Psoas muscle (tissue), 7 donors: ENCODE measurements at regions not wholly inside any gene's neighbourhood (a gene's known extent, or its start where the extent isn't known, plus 50 kb on each side); places are given as distances from the start of the nearest gene placed in this dataset.
"Not testable (repeated sequence)": the region's sequence is repeated elsewhere in the genome, so short reads cannot be mapped to it uniquely, and the experiment has no call there.

Experiments
- ATAC-seq, 4 donors: fragments of 200-7000 bp; cut with Tn5 transposase; one replicate each; pipeline ENCODE4 v1.9.1; 2020; ENCODE audit warnings: moderate library complexity in 3 of 4, mild to moderate bottlenecking in 2 of 4
- DNase-seq, 2 donors: peaks; one replicate each; pipeline ENCODE4 v3.0.0-alpha.2; 2020
- H3K27ac ChIP-seq: fragments of 200-600 bp; one replicate; pipeline ENCODE4 v1.8.0; 2022
- H3K27me3 ChIP-seq, 3 donors: fragments of 200-600 bp in 1 of 3; one replicate each; pipeline versions ENCODE4 v1.6.1 to v1.8.0; 2013 to 2022; ENCODE audit warnings: low read length in 2 of 3, mild to moderate bottlenecking in 2 of 3, moderate library complexity in 1 of 3; ENCODE audit not compliant: insufficient read depth in 3 of 3
- H3K36me3 ChIP-seq, 2 donors: fragments of 200-600 bp in 1 of 2; one replicate each; pipeline versions ENCODE4 v1.6.1 to v1.8.0; 2013 to 2022; ENCODE audit warnings: low read depth in 1 of 2, mild to moderate bottlenecking in 1 of 2, moderate library complexity in 1 of 2; ENCODE audit not compliant: insufficient read depth in 1 of 2
- H3K4me1 ChIP-seq: fragments of 200-600 bp; one replicate; pipeline ENCODE4 v1.8.0; 2022
- H3K4me3 ChIP-seq: fragments of 200-600 bp; one replicate; pipeline ENCODE4 v1.8.0; 2022; ENCODE audit warnings: mild to moderate bottlenecking
- H3K9me3 ChIP-seq: fragments of 200-600 bp; one replicate; pipeline ENCODE4 v1.8.0; 2022
- CTCF ChIP-seq: fragments of 200-600 bp; IDR thresholded peaks from one replicate; pipeline ENCODE4 v1.8.0; 2022; ENCODE audit warnings: antibody characterized with exemption
- WGBS, 3 donors: extraction: QIAGEN DNeasy Blood & Tissue Kit; methylation state at CpG; one replicate each; pipeline versions ENCODE4 v1.1.6 to v1.1.7; 2013; 5-methylcytosine and 5-hydroxymethylcytosine counted together
- intact Hi-C, 2 donors: fragments of 100-400 bp; cut with DNase I; formaldehyde crosslinking; loops; one replicate each; pipeline versions ENCODE4 v1.11.0 to v1.14.2; 2022
- donor health status: healthy with polysubstance abuse.
- donor health status: DM: no; HTN: no; CAD: no; lungs with moderate emphysema.
- donor health status: Bipolar disorder and iron deficiency.
- donor health status: healthy.
- donor health status: DM: yes; HTN: yes; CAD: no.
- donor health status: DM: no; HTN: no; CAD: no.
- donor health status: DM: yes; HTN: yes; CAD: no.

- Histone ChIP-seq H3K36me3 (no peaks in the 10 kb centered on the region), H3K27ac (no peak overlapping the region), H3K4me1 (no peaks in the 10 kb centered on the region), H3K27me3 (no peaks in the 10 kb centered on the region), H3K4me3 (no peak overlapping the region), H3K9me3 (no peaks in the 10 kb centered on the region)
- ATAC-seq (no peak), DNase-seq (no peak)
- intact Hi-C loops: no loop called here
- TF ChIP-seq CTCF: no peak
These were observed 824.7 kb downstream of the REEP3 start for GRCh38 chr10:64345856-64346255.

GRCh38 chr10:64346389-64346788, 825.2 kb downstream of the REEP3 start:
- no peak overlapping the region for H3K4me3 ChIP-seq
- H3K9me3 ChIP-seq: no peaks in the 10 kb centered on the region
- no peak for ATAC-seq
- no peak overlapping the region for H3K27ac ChIP-seq
- TF ChIP-seq CTCF: no peak
- H3K4me1 ChIP-seq: no peaks in the 10 kb centered on the region
- no peaks in the 10 kb centered on the region for H3K27me3 ChIP-seq
- no peak for DNase-seq
- intact Hi-C loops: no loop called here
- 73 to 82% (median 81%) methylated on average over 5 of the region's 5 CpGs for WGBS, 3 donors
- no peaks in the 10 kb centered on the region for H3K36me3 ChIP-seq

- Histone ChIP-seq H3K27ac (no peak overlapping the region), H3K4me1 (no peaks in the 10 kb centered on the region), H3K27me3 (no peaks in the 10 kb centered on the region), H3K4me3 (no peak overlapping the region), H3K36me3 (no peaks in the 10 kb centered on the region), H3K9me3 (no peaks in the 10 kb centered on the region)
- TF ChIP-seq CTCF: no peak
- WGBS, 3 donors: 74 to 77% (median 76%) methylated on average over 3 of the region's 3 CpGs
- intact Hi-C loops: no loop called here
- DNase-seq: no peak
- no peak for ATAC-seq
These were observed 829.5 kb downstream of the REEP3 start for GRCh38 chr10:64350665-64351064.

- H3K9me3 ChIP-seq: no peaks in the 10 kb centered on the region
- no peaks in the 10 kb centered on the region for H3K27me3 ChIP-seq
- 17 to 28% (median 20%) methylated on average over 4 of the region's 4 CpGs for WGBS, 3 donors
- no peaks in the 10 kb centered on the region for H3K4me1 ChIP-seq
- no peak overlapping the region for H3K27ac ChIP-seq
- DNase-seq (no peak), ATAC-seq (no peak)
- intact Hi-C loops: no loop called here
- no peak overlapping the region for H3K4me3 ChIP-seq
- no peaks in the 10 kb centered on the region for H3K36me3 ChIP-seq
- TF ChIP-seq CTCF: no peak
These were observed 837.7 kb downstream of the REEP3 start for GRCh38 chr10:64358907-64359306.

GRCh38 chr10:64360240-64360639, 839.0 kb downstream of the REEP3 start:
- H3K4me1 ChIP-seq, intact Hi-C loops, DNase-seq, H3K27me3 ChIP-seq, H3K9me3 ChIP-seq, H3K27ac ChIP-seq, H3K36me3 ChIP-seq, ATAC-seq, H3K4me3 ChIP-seq: not testable (repeated sequence)
- 82 to 88% (median 83%) methylated on average over 6 of the region's 6 CpGs for WGBS, 3 donors
